Ammon's horn (tissue), 1 donor: ENCODE measurements at regions not wholly inside any gene's neighbourhood (a gene's known extent, or its start where the extent isn't known, plus 50 kb on each side); places are given as distances from the start of the nearest gene placed in this dataset.
"Not testable (repeated sequence)": the region's sequence is repeated elsewhere in the genome, so short reads cannot be mapped to it uniquely, and the experiment has no call there.

ENCODE experiments used
- DNase-seq: peaks from one replicate; pipeline ENCODE4 v3.0.0-alpha.2; 2016; ENCODE audit warnings: low spot score

GRCh38 chr14:41072776-41073175 is 533.9 kb upstream of the LRFN5 start:
- DNase-seq, result no peak

GRCh38 chr14:41071351-41071750 is 535.3 kb upstream of the LRFN5 start:
- DNase-seq, result no peak

GRCh38 chr14:41062826-41063225 is 543.9 kb upstream of the LRFN5 start:
- DNase-seq, result no peak

- no peak for DNase-seq
Measured at GRCh38 chr14:41055589-41055988, 551.1 kb upstream of the LRFN5 start.

- DNase-seq, result no peak
Measured at GRCh38 chr14:41051801-41052200, 554.9 kb upstream of the LRFN5 start.

GRCh38 chr14:41047763-41048162 is 558.9 kb upstream of the LRFN5 start:
- DNase-seq, result no peak

GRCh38 chr14:41037388-41037787 is 569.3 kb upstream of the LRFN5 start:
- no peak for DNase-seq

GRCh38 chr14:41034969-41035368 is 571.7 kb upstream of the LRFN5 start:
- no peak for DNase-seq

- DNase-seq, result no peak
Measured at GRCh38 chr14:41022932-41023331, 583.7 kb upstream of the LRFN5 start.

GRCh38 chr14:41016213-41016612 is 590.5 kb upstream of the LRFN5 start:
- no peak for DNase-seq

- DNase-seq, result no peak
Measured at GRCh38 chr14:41000350-41000749, 606.3 kb upstream of the LRFN5 start.

GRCh38 chr14:40989260-40989659 is 617.4 kb upstream of the LRFN5 start:
- DNase-seq, result no peak

GRCh38 chr14:40987481-40987880 is 619.2 kb upstream of the LRFN5 start:
- DNase-seq, result no peak

- DNase-seq, result no peak
Measured at GRCh38 chr14:40986655-40987054, 620.0 kb upstream of the LRFN5 start.

GRCh38 chr14:40985584-40985983 is 621.1 kb upstream of the LRFN5 start:
- no peak for DNase-seq

- peak; percentile 4 for DNase-seq
Measured at GRCh38 chr14:40983604-40984003, 623.1 kb upstream of the LRFN5 start.

- DNase-seq, result no peak
Measured at GRCh38 chr14:40981247-40981646, 625.4 kb upstream of the LRFN5 start.

- not testable (repeated sequence) for DNase-seq
Measured at GRCh38 chr14:40960257-40960656, 646.4 kb upstream of the LRFN5 start.

- no peak for DNase-seq
Measured at GRCh38 chr14:40955131-40955505, 651.6 kb upstream of the LRFN5 start.

- not testable (repeated sequence) for DNase-seq
Measured at GRCh38 chr14:40954448-40955130, 652.1 kb upstream of the LRFN5 start.

GRCh38 chr14:40944521-40944920 is 662.2 kb upstream of the LRFN5 start:
- no peak for DNase-seq

- no peak for DNase-seq
Measured at GRCh38 chr14:40936861-40937260, 669.8 kb upstream of the LRFN5 start.

GRCh38 chr14:40920380-40920779 is 686.3 kb upstream of the LRFN5 start:
- DNase-seq, result no peak

- DNase-seq, result peak; percentile 40
Measured at GRCh38 chr14:40911141-40911540, 695.5 kb upstream of the LRFN5 start.
